Fibroblast of mammary gland (primary cell): ENCODE measurements at regions not wholly inside any gene's neighbourhood (a gene's known extent, or its start where the extent isn't known, plus 50 kb on each side); places are given as distances from the start of the nearest gene placed in this dataset.

Source experiments
- DNase-seq: peaks from one replicate; pipeline ENCODE4 v3.0.0-alpha.2; 2010; ENCODE audit warnings: low read depth
- H3K4me3 ChIP-seq: 2 replicates; pipeline ENCODE4 v1.5.1; 2011; ENCODE audit warnings: low read depth, mild to moderate bottlenecking, low read length, moderate library complexity; ENCODE audit not compliant: control insufficient read depth
- TF ChIP-seq, protein P1 (sequence below): conservative IDR thresholded peaks from 2 replicates; pipeline ENCODE4 v1.5.1; 2011; ENCODE audit warnings: low read depth, low read length, inconsistent platforms; ENCODE audit not compliant: control insufficient read depth, insufficient read depth

DNA sequence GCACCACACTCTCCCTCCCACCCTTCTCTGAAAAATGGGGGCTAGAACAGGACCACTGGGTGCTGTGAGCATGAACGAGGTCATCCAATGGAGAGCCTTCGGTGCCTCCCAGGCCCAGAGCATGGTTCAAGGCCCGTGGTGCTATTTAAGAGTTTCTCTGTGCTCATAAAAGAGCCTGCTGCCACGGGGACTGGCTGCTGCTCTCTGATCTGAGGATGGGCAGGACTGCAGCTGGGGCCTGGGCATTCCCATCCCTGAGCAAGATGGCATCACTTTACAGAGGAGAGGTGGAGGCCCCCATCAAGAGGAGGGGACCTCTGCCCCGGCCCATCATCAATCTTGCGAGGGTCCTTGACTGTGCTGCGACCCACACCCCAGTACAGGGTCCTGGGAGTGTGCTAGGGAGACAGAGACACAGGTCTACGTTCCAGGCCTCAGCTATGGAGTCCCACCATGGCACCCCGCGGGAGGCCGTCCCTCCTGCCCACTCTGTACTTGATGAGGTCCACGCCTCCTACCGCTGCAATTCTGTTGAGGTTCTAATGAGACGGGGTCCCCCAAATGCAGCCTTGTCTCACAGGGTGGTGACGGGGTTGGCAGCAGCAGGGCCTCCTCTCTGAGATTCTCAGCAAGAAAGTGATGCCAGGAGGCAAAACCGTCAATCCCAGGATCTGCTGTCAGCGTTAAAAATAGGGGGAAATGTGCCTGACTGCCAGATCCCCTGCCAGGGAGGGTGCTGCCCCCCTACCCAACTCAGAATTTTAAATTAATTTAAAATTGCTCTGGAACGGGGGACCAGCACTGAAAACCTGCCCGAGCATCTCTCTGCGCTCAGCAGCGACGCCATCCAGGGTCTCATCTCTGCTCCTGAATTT lies 405.4 kb downstream of the SHANK2 start:
- no peak for DNase-seq
- no peak overlapping the region for H3K4me3 ChIP-seq
- TF ChIP-seq, protein P1, sequence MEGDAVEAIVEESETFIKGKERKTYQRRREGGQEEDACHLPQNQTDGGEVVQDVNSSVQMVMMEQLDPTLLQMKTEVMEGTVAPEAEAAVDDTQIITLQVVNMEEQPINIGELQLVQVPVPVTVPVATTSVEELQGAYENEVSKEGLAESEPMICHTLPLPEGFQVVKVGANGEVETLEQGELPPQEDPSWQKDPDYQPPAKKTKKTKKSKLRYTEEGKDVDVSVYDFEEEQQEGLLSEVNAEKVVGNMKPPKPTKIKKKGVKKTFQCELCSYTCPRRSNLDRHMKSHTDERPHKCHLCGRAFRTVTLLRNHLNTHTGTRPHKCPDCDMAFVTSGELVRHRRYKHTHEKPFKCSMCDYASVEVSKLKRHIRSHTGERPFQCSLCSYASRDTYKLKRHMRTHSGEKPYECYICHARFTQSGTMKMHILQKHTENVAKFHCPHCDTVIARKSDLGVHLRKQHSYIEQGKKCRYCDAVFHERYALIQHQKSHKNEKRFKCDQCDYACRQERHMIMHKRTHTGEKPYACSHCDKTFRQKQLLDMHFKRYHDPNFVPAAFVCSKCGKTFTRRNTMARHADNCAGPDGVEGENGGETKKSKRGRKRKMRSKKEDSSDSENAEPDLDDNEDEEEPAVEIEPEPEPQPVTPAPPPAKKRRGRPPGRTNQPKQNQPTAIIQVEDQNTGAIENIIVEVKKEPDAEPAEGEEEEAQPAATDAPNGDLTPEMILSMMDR = no peak

DNA sequence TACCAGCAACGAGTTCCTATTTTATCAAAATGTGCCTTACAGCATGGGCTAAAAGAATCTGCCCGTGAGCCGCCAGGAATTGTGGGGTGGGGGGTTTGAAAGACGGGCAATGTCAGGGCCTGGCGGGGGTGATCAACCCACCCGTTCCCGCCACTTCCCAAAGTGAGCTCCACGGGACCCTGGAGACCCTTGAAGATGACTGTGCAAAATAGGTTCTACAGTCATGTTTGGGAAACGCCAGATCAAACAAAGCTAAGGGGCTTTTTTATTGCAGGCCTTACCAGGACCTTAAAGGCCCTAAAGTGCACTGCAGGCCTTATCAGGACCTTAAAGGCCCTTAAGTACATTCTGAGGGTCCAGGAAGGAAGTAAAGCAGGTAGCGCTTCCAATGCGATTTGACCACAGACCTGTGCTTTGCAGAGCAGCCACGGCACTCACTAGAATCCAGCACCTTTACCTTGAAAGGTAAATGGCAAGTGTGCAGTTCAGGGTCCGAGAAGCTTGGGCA lies 404.1 kb downstream of the SHANK2 start:
- TF ChIP-seq, protein P1 = no peak
- DNase-seq = no peak
- no peak overlapping the region for H3K4me3 ChIP-seq

- TF ChIP-seq, protein P1 = no peak
- DNase-seq = no peak
- H3K4me3 ChIP-seq = no peak overlapping the region
These were observed 403.3 kb downstream of the SHANK2 start for GRCh38 chr11:70849031-70849430.

GRCh38 chr11:70851308-70851707 lies 401.1 kb downstream of the SHANK2 start:
- TF ChIP-seq, protein P1 = no peak
- no peak for DNase-seq
- H3K4me3 ChIP-seq = no peak overlapping the region

DNA sequence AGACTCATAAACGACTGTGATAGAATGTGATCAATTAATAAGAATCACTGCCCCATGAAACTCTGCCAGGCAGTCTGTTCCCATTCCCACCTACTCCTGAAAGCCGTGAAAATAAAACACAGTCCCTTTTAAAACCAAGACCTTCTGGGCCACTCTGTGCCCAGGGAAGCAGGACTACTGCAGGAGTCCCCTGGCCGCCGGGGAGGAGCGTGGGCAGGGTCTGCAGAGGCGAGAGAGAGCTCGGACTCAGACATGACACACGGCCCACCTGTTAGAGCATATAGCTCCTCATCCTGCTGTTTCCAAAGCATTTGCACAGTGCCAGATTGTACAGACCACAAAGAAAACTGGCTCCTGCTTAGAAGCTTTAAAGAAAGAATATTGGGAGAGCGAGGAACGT lies 400.5 kb downstream of the SHANK2 start:
- H3K4me3 ChIP-seq = no peak overlapping the region
- DNase-seq = no peak
- TF ChIP-seq, protein P1 = no peak

GRCh38 chr11:70853068-70853769 lies 399.2 kb downstream of the SHANK2 start:
- TF ChIP-seq, protein P1 = no peak

More at GRCh38 chr11:70853068-70853769, 399.2 kb downstream of the SHANK2 start:
- no peak for DNase-seq
- H3K4me3 ChIP-seq = no peak overlapping the region
